ENCODE measurements at regions not wholly inside any gene's neighbourhood (a gene's known extent, or its start where the extent isn't known, plus 50 kb on each side); places are given as distances from the start of the nearest gene placed in this dataset.

DNA sequence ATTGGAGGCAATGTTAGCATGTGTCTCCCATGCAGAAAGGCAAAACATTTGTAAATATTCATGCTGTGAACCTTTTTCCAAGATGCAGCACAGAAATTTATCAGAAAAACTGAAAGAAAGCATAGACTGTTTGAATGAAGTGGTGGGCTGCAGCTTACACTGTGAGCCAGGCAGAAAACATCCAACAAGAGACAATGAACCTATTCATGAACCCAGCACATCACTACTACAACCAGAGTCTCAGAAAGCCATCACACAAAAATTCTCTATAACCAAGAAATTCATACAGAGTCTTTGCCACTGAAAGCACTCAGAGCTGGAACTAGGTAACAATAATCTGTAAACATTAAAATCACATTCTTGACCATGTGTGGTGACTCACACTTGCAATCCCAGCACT is 448.9 kb downstream of the UQCRFS1 start (continued):
- TF ChIP-seq, protein P1, sequence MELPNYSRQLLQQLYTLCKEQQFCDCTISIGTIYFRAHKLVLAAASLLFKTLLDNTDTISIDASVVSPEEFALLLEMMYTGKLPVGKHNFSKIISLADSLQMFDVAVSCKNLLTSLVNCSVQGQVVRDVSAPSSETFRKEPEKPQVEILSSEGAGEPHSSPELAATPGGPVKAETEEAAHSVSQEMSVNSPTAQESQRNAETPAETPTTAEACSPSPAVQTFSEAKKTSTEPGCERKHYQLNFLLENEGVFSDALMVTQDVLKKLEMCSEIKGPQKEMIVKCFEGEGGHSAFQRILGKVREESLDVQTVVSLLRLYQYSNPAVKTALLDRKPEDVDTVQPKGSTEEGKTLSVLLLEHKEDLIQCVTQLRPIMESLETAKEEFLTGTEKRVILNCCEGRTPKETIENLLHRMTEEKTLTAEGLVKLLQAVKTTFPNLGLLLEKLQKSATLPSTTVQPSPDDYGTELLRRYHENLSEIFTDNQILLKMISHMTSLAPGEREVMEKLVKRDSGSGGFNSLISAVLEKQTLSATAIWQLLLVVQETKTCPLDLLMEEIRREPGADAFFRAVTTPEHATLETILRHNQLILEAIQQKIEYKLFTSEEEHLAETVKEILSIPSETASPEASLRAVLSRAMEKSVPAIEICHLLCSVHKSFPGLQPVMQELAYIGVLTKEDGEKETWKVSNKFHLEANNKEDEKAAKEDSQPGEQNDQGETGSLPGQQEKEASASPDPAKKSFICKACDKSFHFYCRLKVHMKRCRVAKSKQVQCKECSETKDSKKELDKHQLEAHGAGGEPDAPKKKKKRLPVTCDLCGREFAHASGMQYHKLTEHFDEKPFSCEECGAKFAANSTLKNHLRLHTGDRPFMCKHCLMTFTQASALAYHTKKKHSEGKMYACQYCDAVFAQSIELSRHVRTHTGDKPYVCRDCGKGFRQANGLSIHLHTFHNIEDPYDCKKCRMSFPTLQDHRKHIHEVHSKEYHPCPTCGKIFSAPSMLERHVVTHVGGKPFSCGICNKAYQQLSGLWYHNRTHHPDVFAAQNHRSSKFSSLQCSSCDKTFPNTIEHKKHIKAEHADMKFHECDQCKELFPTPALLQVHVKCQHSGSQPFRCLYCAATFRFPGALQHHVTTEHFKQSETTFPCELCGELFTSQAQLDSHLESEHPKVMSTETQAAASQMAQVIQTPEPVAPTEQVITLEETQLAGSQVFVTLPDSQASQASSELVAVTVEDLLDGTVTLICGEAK (IDR thresholded peaks at IDR 0.05; ENCODE audit: borderline replicate concordance) = no peak

GRCh38 chr19:28746478-28746877 is 466.5 kb downstream of the UQCRFS1 start:
- ATAC-seq = no peak
- ChIA-PET SMC1A (ENCODE audit: uncharacterized antibody, unreplicated experiment) (no interaction called here), RAD21 (ENCODE audit: unreplicated experiment) (no interaction called here), CTCF (interaction anchor here (0.9 to 1.6 kb wide), 2 partner anchors 10 to 517 kb away, joined by 3 read pairs; no protein-coding TSS in a partner anchor), POLR2A (no interaction called here)
- Histone ChIP-seq H3K4me1 (ENCODE audit: control insufficient read depth, insufficient read depth, low read length) (no peaks in the 10 kb centered on the region), H3K4me3 (no peak overlapping the region), H3K9ac (ENCODE audit: control insufficient read depth, insufficient read depth, low read length) (no peak overlapping the region), H3K36me3 (ENCODE audit: control insufficient read depth in 2 of 2, insufficient read depth in 2 of 2, low read length in 1 of 2) (no peaks in the 10 kb centered on the region), H3K4me2 (ENCODE audit: control insufficient read depth, insufficient read depth) (no peak overlapping the region), H3K27me3 (replicated peaks in 1 of 2; ENCODE audit: control insufficient read depth in 2 of 2, insufficient read depth in 2 of 2, low read length in 1 of 2) (no peaks in the 10 kb centered on the region), H4K20me1 (ENCODE audit: control insufficient read depth, insufficient read depth) (no peaks in the 10 kb centered on the region), H3K9me3 (replicated peaks; ENCODE audit: control insufficient read depth, insufficient read depth, low read length) (no peaks in the 10 kb centered on the region; the same call in 2 of the 3 replicates), H3K27ac (ENCODE audit: control insufficient read depth, insufficient read depth) (no peak overlapping the region), H3K79me2 (ENCODE audit: control insufficient read depth, insufficient read depth, low read length) (no peaks in the 10 kb centered on the region), H2AFZ (ENCODE audit: control insufficient read depth, low read depth, low read length) (no peak overlapping the region)
- intact Hi-C loops (cut with micrococcal nuclease; ENCODE audit: unreplicated experiment) = no loop called here
- WGBS (ENCODE audit: insufficient coverage, insufficient replicate concordance, low lambda C conversion rate, missing lambda C conversion rate) = 0% methylated on average over 2 of the region's 2 CpGs
- in situ Hi-C loops (cut with MboI) = no loop called here
- no TSS peak for BruUV-seq (replicated peaks)
- TF ChIP-seq ZZZ3 (IDR thresholded peaks at IDR 0.05; ENCODE audit: control insufficient read depth, insufficient read length, low read depth) (no peak), IKZF1 (conservative IDR thresholded peaks at IDR 0.05) (no peak), TBL1XR1 (IDR thresholded peaks at IDR 0.05; ENCODE audit: low read depth, low read length) (no peak), ZNF384 (IDR thresholded peaks at IDR 0.05; ENCODE audit: borderline replicate concordance, low read depth, low read length) (no peak), NRF1 (conservative IDR thresholded peaks at IDR 0.05; ENCODE audit: low read depth, low read length) (no peak)
- TF ChIP-seq, protein P2, sequence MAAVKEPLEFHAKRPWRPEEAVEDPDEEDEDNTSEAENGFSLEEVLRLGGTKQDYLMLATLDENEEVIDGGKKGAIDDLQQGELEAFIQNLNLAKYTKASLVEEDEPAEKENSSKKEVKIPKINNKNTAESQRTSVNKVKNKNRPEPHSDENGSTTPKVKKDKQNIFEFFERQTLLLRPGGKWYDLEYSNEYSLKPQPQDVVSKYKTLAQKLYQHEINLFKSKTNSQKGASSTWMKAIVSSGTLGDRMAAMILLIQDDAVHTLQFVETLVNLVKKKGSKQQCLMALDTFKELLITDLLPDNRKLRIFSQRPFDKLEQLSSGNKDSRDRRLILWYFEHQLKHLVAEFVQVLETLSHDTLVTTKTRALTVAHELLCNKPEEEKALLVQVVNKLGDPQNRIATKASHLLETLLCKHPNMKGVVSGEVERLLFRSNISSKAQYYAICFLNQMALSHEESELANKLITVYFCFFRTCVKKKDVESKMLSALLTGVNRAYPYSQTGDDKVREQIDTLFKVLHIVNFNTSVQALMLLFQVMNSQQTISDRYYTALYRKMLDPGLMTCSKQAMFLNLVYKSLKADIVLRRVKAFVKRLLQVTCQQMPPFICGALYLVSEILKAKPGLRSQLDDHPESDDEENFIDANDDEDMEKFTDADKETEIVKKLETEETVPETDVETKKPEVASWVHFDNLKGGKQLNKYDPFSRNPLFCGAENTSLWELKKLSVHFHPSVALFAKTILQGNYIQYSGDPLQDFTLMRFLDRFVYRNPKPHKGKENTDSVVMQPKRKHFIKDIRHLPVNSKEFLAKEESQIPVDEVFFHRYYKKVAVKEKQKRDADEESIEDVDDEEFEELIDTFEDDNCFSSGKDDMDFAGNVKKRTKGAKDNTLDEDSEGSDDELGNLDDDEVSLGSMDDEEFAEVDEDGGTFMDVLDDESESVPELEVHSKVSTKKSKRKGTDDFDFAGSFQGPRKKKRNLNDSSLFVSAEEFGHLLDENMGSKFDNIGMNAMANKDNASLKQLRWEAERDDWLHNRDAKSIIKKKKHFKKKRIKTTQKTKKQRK (IDR thresholded peaks at IDR 0.05; ENCODE audit: low read depth, low read length) = no peak
- TF ChIP-seq, protein P1 (IDR thresholded peaks at IDR 0.05; ENCODE audit: borderline replicate concordance) = no peak
- FAIRE-seq = no peak
- no peak for DNase-seq (ENCODE audit: low read depth, low spot score)
